HG02943 (cell line): ENCODE measurements at regions not wholly inside any gene's neighbourhood (a gene's known extent, or its start where the extent isn't known, plus 50 kb on each side); places are given as distances from the start of the nearest gene placed in this dataset.
"Not testable (repeated sequence)": the region's sequence is repeated elsewhere in the genome, so short reads cannot be mapped to it uniquely, and the experiment has no call there.

Experiments used
- ATAC-seq: cut with Tn5 transposase; IDR thresholded peaks from one replicate; pipeline ENCODE4 v1.9.1; 2021; ENCODE audit warnings: mild to moderate bottlenecking, low read depth, moderate library complexity; ENCODE audit not compliant: unreplicated experiment

GRCh38 chr5:130871346-130872086, 293.5 kb downstream of the HINT1 start:
- ATAC-seq: peak; percentile 81

GRCh38 chr5:130870691-130871090, 294.4 kb downstream of the HINT1 start:
- ATAC-seq: no peak

- no peak for ATAC-seq
Measured at GRCh38 chr5:130868186-130868840, 296.7 kb downstream of the HINT1 start.

GRCh38 chr5:130845049-130845765, 319.8 kb downstream of the HINT1 start:
- ATAC-seq: no peak

GRCh38 chr5:130836729-130837649, 328.1 kb downstream of the HINT1 start:
- ATAC-seq: peak; percentile 85

GRCh38 chr5:130817598-130818384, 347.3 kb downstream of the HINT1 start:
- not testable (repeated sequence) for ATAC-seq

- ATAC-seq: no peak
Measured at GRCh38 chr5:130815246-130815645, 349.8 kb downstream of the HINT1 start.

- ATAC-seq: no peak
Measured at GRCh38 chr5:130808691-130809090, 356.4 kb downstream of the HINT1 start.

GRCh38 chr5:130805648-130806047, 359.4 kb downstream of the HINT1 start:
- no peak for ATAC-seq

GRCh38 chr5:130805036-130805435, 360.0 kb downstream of the HINT1 start:
- no peak for ATAC-seq

GRCh38 chr5:130801963-130802362, 363.1 kb downstream of the HINT1 start:
- ATAC-seq: no peak

- no peak for ATAC-seq
Measured at GRCh38 chr5:130799015-130799414, 366.0 kb downstream of the HINT1 start.

GRCh38 chr5:130797303-130797702, 367.8 kb downstream of the HINT1 start:
- ATAC-seq: no peak

- ATAC-seq: no peak
Measured at GRCh38 chr5:130796902-130797301, 368.2 kb downstream of the HINT1 start.

GRCh38 chr5:130796032-130796431, 369.0 kb downstream of the HINT1 start:
- no peak for ATAC-seq

GRCh38 chr5:130795037-130795436, 370.0 kb downstream of the HINT1 start:
- ATAC-seq: no peak

GRCh38 chr5:130777794-130778193, 387.3 kb downstream of the HINT1 start:
- ATAC-seq: no peak

GRCh38 chr5:130773813-130774212, 391.2 kb downstream of the HINT1 start:
- ATAC-seq: no peak

- no peak for ATAC-seq
Measured at GRCh38 chr5:130762031-130762430, 403.0 kb downstream of the HINT1 start.

- no peak for ATAC-seq
Measured at GRCh38 chr5:130759061-130759460, 406.0 kb downstream of the HINT1 start.
